Neural cell (in vitro differentiated cells): ENCODE measurements at regions not wholly inside any gene's neighbourhood (a gene's known extent, or its start where the extent isn't known, plus 50 kb on each side); places are given as distances from the start of the nearest gene placed in this dataset.

ENCODE experiments used
- H2AFZ ChIP-seq: fragments of 200-600, 300-800 bp; sonication (generic), shearing (Covaris generic); 2 replicates; pipeline ENCODE4 v1.6.0; 2014; ENCODE audit warnings: low read depth, mild to moderate bottlenecking, antibody characterized with exemption, low read length, moderate library complexity
- H3F3A ChIP-seq: fragments of 200-600 bp; shearing (Covaris generic); 2 replicates; pipeline ENCODE4 v1.6.1; 2016; ENCODE audit warnings: mild to moderate bottlenecking, moderate library complexity, mixed read lengths, antibody characterized with exemption, low read length; ENCODE audit not compliant: insufficient read depth, poor library complexity, severe bottlenecking
- H3K27ac ChIP-seq: fragments of 200-600, 300-800 bp; sonication (generic), shearing (Covaris generic); 2 replicates; pipeline ENCODE4 v1.5.1; 2014; ENCODE audit warnings: mild to moderate bottlenecking, low read length, moderate library complexity
- H3K27me3 ChIP-seq: fragments of 300-800, 200-600 bp; sonication (generic), shearing (Covaris generic); 2 replicates; pipeline ENCODE4 v1.6.0; 2014; ENCODE audit warnings: mild to moderate bottlenecking, low read depth, low read length, moderate library complexity; ENCODE audit not compliant: insufficient read depth
- H3K36me3 ChIP-seq: fragments of 300-800, 200-600 bp; sonication (generic), shearing (Covaris generic); 2 replicates; pipeline ENCODE4 v1.5.1; 2014; ENCODE audit warnings: mild to moderate bottlenecking, antibody characterized with exemption, low read length, moderate library complexity; ENCODE audit not compliant: insufficient read depth
- H3K4me2 ChIP-seq: fragments of 300-800, 200-600 bp; sonication (generic), shearing (Covaris generic); 2 replicates; pipeline ENCODE4 v1.6.0; 2014; ENCODE audit warnings: mild to moderate bottlenecking, low read length
- H3K4me3 ChIP-seq: fragments of 300-800, 200-600 bp; sonication (generic), shearing (Covaris generic); 2 replicates; pipeline ENCODE4 v1.5.1; 2014; ENCODE audit warnings: mild to moderate bottlenecking, low read length, moderate library complexity
- H3K79me2 ChIP-seq: fragments of 200-600 bp; shearing (Covaris generic); replicated peaks from 2 replicates; pipeline ENCODE4 v1.6.0; 2014; ENCODE audit warnings: mild to moderate bottlenecking, low read length, moderate library complexity; ENCODE audit not compliant: insufficient read depth
- H3K9ac ChIP-seq: fragments of 300-800, 200-600 bp; sonication (generic), shearing (Covaris generic); 2 replicates; pipeline ENCODE4 v1.6.1; 2016; ENCODE audit warnings: mild to moderate bottlenecking, low read length, mixed read lengths
- H3K9me2 ChIP-seq: fragments of 200-600 bp; shearing (Covaris generic); 2 replicates; pipeline ENCODE4 v1.6.1; 2016; ENCODE audit warnings: mild to moderate bottlenecking, low read length, mixed read lengths; ENCODE audit not compliant: insufficient read depth
- H3K9me3 ChIP-seq: fragments of 200-600, 300-800 bp; sonication (generic), shearing (Covaris generic); 2 replicates; pipeline ENCODE4 v1.6.1; 2016; ENCODE audit warnings: mild to moderate bottlenecking, mixed run types, low read length, moderate library complexity, mixed read lengths
- H4K20me1 ChIP-seq: fragments of 200-600 bp; shearing (Covaris generic); 2 replicates; pipeline ENCODE4 v1.6.1; 2016; ENCODE audit warnings: mild to moderate bottlenecking, mixed run types; ENCODE audit not compliant: insufficient read depth
- EP300 ChIP-seq: fragments of 450-650 bp; conservative IDR thresholded peaks from 2 replicates; pipeline ENCODE4 v1.6.1; 2014; ENCODE audit warnings: antibody characterized with exemption, mild to moderate bottlenecking, moderate library complexity; ENCODE audit not compliant: poor library complexity, severe bottlenecking
- EZH2 ChIP-seq: fragments of 200-600, 300-800 bp; shearing (Covaris generic), sonication (generic); IDR thresholded peaks from 2 replicates; pipeline ENCODE4 v1.6.1; 2014; ENCODE audit warnings: antibody characterized with exemption, low read length, borderline replicate concordance, mild to moderate bottlenecking; ENCODE audit not compliant: insufficient read depth, poor library complexity, severe bottlenecking
- MXI1 ChIP-seq: fragments of 450-650 bp; conservative IDR thresholded peaks from 2 replicates; pipeline ENCODE4 v1.6.1; 2014; ENCODE audit warnings: antibody characterized with exemption, mild to moderate bottlenecking; ENCODE audit not compliant: poor library complexity, severe bottlenecking
- POLR2AphosphoS5 ChIP-seq: IDR thresholded peaks from 2 replicates; pipeline ENCODE4 v1.6.1; 2012
- RAD21 ChIP-seq: fragments of 450-650 bp; conservative IDR thresholded peaks from 2 replicates; pipeline ENCODE4 v1.6.1; 2014; ENCODE audit warnings: antibody characterized with exemption, mild to moderate bottlenecking, moderate library complexity
- REST ChIP-seq: IDR thresholded peaks from 2 replicates; pipeline ENCODE4 v1.6.1; 2012; ENCODE audit warnings: borderline replicate concordance
- SMC3 ChIP-seq: fragments of 450-650 bp; conservative IDR thresholded peaks from 2 replicates; pipeline ENCODE4 v1.6.1; 2014; ENCODE audit warnings: antibody characterized with exemption, mild to moderate bottlenecking, moderate library complexity; ENCODE audit not compliant: poor library complexity
- TAF1 ChIP-seq: IDR thresholded peaks from 2 replicates; pipeline ENCODE4 v1.6.1; 2012; ENCODE audit warnings: low read depth
- TF ChIP-seq, protein P1 (sequence below): fragments of 450-650 bp; IDR thresholded peaks from 2 replicates; pipeline ENCODE4 v1.5.1; 2014; ENCODE audit warnings: antibody characterized with exemption, mild to moderate bottlenecking, moderate library complexity; ENCODE audit not compliant: poor library complexity, severe bottlenecking

GRCh38 chr22:47301820-47302475, 539.5 kb downstream of the TBC1D22A start:
- no peak overlapping the region for H3K4me3 ChIP-seq
- H3K27me3 ChIP-seq = no peaks in the 10 kb centered on the region
- no peaks in the 10 kb centered on the region for H3K9me2 ChIP-seq
- H3K27ac ChIP-seq = no peak overlapping the region
- H3K36me3 ChIP-seq = no peaks in the 10 kb centered on the region
- H3K79me2 ChIP-seq = no peaks in the 10 kb centered on the region
- H4K20me1 ChIP-seq = no peaks in the 10 kb centered on the region
- no peak overlapping the region for H3K9ac ChIP-seq
- no peaks in the 10 kb centered on the region for H3K9me3 ChIP-seq
- no peak overlapping the region for H2AFZ ChIP-seq
- H3F3A ChIP-seq = no peaks in the 10 kb centered on the region
- no peak overlapping the region for H3K4me2 ChIP-seq
- no peak for TF ChIP-seq RAD21

GRCh38 chr22:47300698-47301405, 538.4 kb downstream of the TBC1D22A start:
- Histone ChIP-seq H3K79me2 (no peaks in the 10 kb centered on the region), H3K4me2 (no peak overlapping the region), H3K36me3 (no peaks in the 10 kb centered on the region), H3K9me2 (no peaks in the 10 kb centered on the region), H4K20me1 (no peaks in the 10 kb centered on the region), H2AFZ (no peak overlapping the region), H3K27me3 (no peaks in the 10 kb centered on the region), H3K27ac (no peak overlapping the region), H3K9me3 (no peaks in the 10 kb centered on the region), H3K9ac (no peak overlapping the region), H3K4me3 (no peak overlapping the region), H3F3A (no peaks in the 10 kb centered on the region)
- TF ChIP-seq TAF1 (no peak), SMC3 (no peak), RAD21 (no peak), MXI1 (no peak), EP300 (no peak), EZH2 (no peak), POLR2AphosphoS5 (no peak), REST (no peak)
- TF ChIP-seq, protein P1, sequence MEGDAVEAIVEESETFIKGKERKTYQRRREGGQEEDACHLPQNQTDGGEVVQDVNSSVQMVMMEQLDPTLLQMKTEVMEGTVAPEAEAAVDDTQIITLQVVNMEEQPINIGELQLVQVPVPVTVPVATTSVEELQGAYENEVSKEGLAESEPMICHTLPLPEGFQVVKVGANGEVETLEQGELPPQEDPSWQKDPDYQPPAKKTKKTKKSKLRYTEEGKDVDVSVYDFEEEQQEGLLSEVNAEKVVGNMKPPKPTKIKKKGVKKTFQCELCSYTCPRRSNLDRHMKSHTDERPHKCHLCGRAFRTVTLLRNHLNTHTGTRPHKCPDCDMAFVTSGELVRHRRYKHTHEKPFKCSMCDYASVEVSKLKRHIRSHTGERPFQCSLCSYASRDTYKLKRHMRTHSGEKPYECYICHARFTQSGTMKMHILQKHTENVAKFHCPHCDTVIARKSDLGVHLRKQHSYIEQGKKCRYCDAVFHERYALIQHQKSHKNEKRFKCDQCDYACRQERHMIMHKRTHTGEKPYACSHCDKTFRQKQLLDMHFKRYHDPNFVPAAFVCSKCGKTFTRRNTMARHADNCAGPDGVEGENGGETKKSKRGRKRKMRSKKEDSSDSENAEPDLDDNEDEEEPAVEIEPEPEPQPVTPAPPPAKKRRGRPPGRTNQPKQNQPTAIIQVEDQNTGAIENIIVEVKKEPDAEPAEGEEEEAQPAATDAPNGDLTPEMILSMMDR = no peak
